ENCODE measurements at regions not wholly inside any gene's neighbourhood (a gene's known extent, or its start where the extent isn't known, plus 50 kb on each side); places are given as distances from the start of the nearest gene placed in this dataset.

GRCh38 chr5:124580925-124581737 is 165.3 kb downstream of the ZNF608 start (continued):
- TF ChIP-seq ZNF280B (CRISPR knock-in tag; IDR thresholded peaks at IDR 0.05; ENCODE audit: borderline replicate concordance) (no peak), PHF21A (CRISPR knock-in tag; IDR thresholded peaks at IDR 0.05) (peak; percentile 98), CREB3 (CRISPR knock-in tag; IDR thresholded peaks at IDR 0.05) (no peak), NR3C1 (CRISPR knock-in tag; IDR thresholded peaks at IDR 0.05) (no peak), ZNF564 (CRISPR knock-in tag; IDR thresholded peaks at IDR 0.05) (no peak), TSC22D2 (CRISPR knock-in tag; IDR thresholded peaks at IDR 0.05; ENCODE audit: borderline replicate concordance) (no peak), HOXA3 (CRISPR knock-in tag; IDR thresholded peaks at IDR 0.05) (no peak), KIAA2018 (CRISPR knock-in tag; IDR thresholded peaks at IDR 0.05; ENCODE audit: borderline replicate concordance) (no peak), SRSF4 (IDR thresholded peaks at IDR 0.05; ENCODE audit: low read depth, low read length, poor library complexity, severe bottlenecking) (no peak), ONECUT2 (CRISPR knock-in tag; IDR thresholded peaks at IDR 0.05) (no peak; the same call in 1 of the 2 replicates), SMAD1 (CRISPR knock-in tag; IDR thresholded peaks at IDR 0.05; ENCODE audit: borderline replicate concordance, low read depth) (no peak), ZNF773 (CRISPR knock-in tag; IDR thresholded peaks at IDR 0.05; ENCODE audit: borderline replicate concordance) (no peak), ZKSCAN1 (IDR thresholded peaks at IDR 0.05; ENCODE audit: low read length) (no peak), ZFAT (CRISPR knock-in tag; conservative IDR thresholded peaks at IDR 0.05) (no peak), ZNF790 (CRISPR knock-in tag; IDR thresholded peaks at IDR 0.05; ENCODE audit: borderline replicate concordance) (no peak), PAWR (CRISPR knock-in tag; IDR thresholded peaks at IDR 0.05; ENCODE audit: borderline replicate concordance) (no peak), ZBTB1 (CRISPR knock-in tag; IDR thresholded peaks at IDR 0.05; ENCODE audit: borderline replicate concordance) (no peak), CEBPB (IDR thresholded peaks at IDR 0.05; ENCODE audit: borderline replicate concordance, low read depth, low read length) (no peak), YEATS2 (CRISPR knock-in tag; IDR thresholded peaks at IDR 0.05; ENCODE audit: borderline replicate concordance) (no peak), NR2F2 (IDR thresholded peaks at IDR 0.05; ENCODE audit: borderline replicate concordance, low read depth) (peak; percentile 84)
